GM11168 (cell line): ENCODE measurements at regions not wholly inside any gene's neighbourhood (a gene's known extent, or its start where the extent isn't known, plus 50 kb on each side); places are given as distances from the start of the nearest gene placed in this dataset.

Experiments used
- in situ Hi-C: fragments of 300-500 bp; cut with MboI; formaldehyde crosslinking; loops from one replicate; pipeline ENCODE4 v1.12.0; 2022; ENCODE audit warnings: low sequenced_read_pairs; ENCODE audit not compliant: unreplicated experiment

- in situ Hi-C loops, result no loop called here
Observed at GRCh38 chr12:108063192-108063591, 65.9 kb upstream of the WSCD2 start.

- in situ Hi-C loops, result no loop called here
Observed at GRCh38 chr12:108065069-108065468, 64.0 kb upstream of the WSCD2 start.

- in situ Hi-C loops, result no loop called here
Observed at GRCh38 chr12:108066583-108067577, 62.2 kb upstream of the WSCD2 start.

- in situ Hi-C loops, result no loop called here
Observed at GRCh38 chr12:108069651-108070165, 59.4 kb upstream of the WSCD2 start.

- in situ Hi-C loops, result no loop called here
Observed at GRCh38 chr12:108075561-108075960, 53.5 kb upstream of the WSCD2 start.

- in situ Hi-C loops, result no loop called here
Observed at GRCh38 chr12:108076556-108076955, 52.5 kb upstream of the WSCD2 start.

- in situ Hi-C loops, result no loop called here
Observed at GRCh38 chr12:108078428-108078827, 50.7 kb upstream of the WSCD2 start.
